Panc1 (cell line): ENCODE measurements at regions not wholly inside any gene's neighbourhood (a gene's known extent, or its start where the extent isn't known, plus 50 kb on each side); places are given as distances from the start of the nearest gene placed in this dataset.

Experiments
- ATAC-seq: fragments of 200-7000 bp; cut with Tn5 transposase; 2 replicates; pipeline ENCODE4 v1.9.1; 2020; ENCODE audit warnings: mild to moderate bottlenecking, moderate library complexity
- BruUV-seq: library from RNA; stranded (reverse); fragments of 400-500 nt; replicated peaks from 2 replicates; lab custom pipeline; 2021; lab: Mats Ljungman, UMichigan
- CTCF ChIA-PET: fragments of 300-600 bp; sonication (Branson Sonifier 250); formaldehyde crosslinking; loops from one replicate; lab custom pipeline; 2022; ENCODE audit warnings: antibody characterized with exemption; lab: Charles Lee
- POLR2A ChIA-PET: fragments of 300-600 bp; sonication (Branson Sonifier 250); formaldehyde crosslinking; loops from one replicate; lab custom pipeline; 2022; ENCODE audit warnings: antibody characterized with exemption; lab: Charles Lee
- DNase-seq: peaks from one replicate; pipeline ENCODE4 v3.0.0-alpha.2; 2010; ENCODE audit warnings: low read depth, low spot score
- H3K27ac ChIP-seq: 2 replicates; pipeline ENCODE4 v1.5.1; 2011; ENCODE audit warnings: mild to moderate bottlenecking, low read length, inconsistent platforms
- H3K27me3 ChIP-seq: fragments of 200-500 bp; sonication (Bioruptor generic); 2 replicates; pipeline ENCODE4 v1.6.0; 2014; ENCODE audit warnings: low read length, inconsistent platforms; ENCODE audit not compliant: control insufficient read depth, insufficient read depth
- H3K36me3 ChIP-seq: fragments of 200-500 bp; sonication (Bioruptor generic); 2 replicates; pipeline ENCODE4 v1.5.1; 2014; ENCODE audit warnings: inconsistent platforms, mild to moderate bottlenecking, low read length, moderate library complexity; ENCODE audit not compliant: control insufficient read depth, insufficient read depth
- H3K4me1 ChIP-seq: 2 replicates; pipeline ENCODE4 v1.5.1; 2011; ENCODE audit warnings: inconsistent platforms, mild to moderate bottlenecking, low read length, moderate library complexity; ENCODE audit not compliant: control insufficient read depth, insufficient read depth
- H3K4me3 ChIP-seq, 2 experiments: 2 replicates each; pipeline ENCODE4 v1.5.1; 2011 to 2012; ENCODE audit warnings: low read depth in 2 of 2, low read length in 2 of 2, mild to moderate bottlenecking in 2 of 2, inconsistent platforms in 1 of 2, moderate library complexity in 1 of 2
- H3K9me3 ChIP-seq: fragments of 200-500 bp; sonication (Bioruptor generic); 2 replicates; pipeline ENCODE4 v1.5.1; 2014; ENCODE audit warnings: low read depth, mild to moderate bottlenecking, inconsistent platforms, low read length, moderate library complexity; ENCODE audit not compliant: control insufficient read depth, insufficient read depth
- CTCF ChIP-seq: fragments of 450-650 bp; IDR thresholded peaks from 2 replicates; pipeline ENCODE4 v1.5.1; 2017; ENCODE audit warnings: mild to moderate bottlenecking
- POLR2AphosphoS5 ChIP-seq: IDR thresholded peaks from 2 replicates; pipeline ENCODE4 v1.6.1; 2012; ENCODE audit warnings: mild to moderate bottlenecking, low read depth, low read length, moderate library complexity
- REST ChIP-seq, 2 experiments: IDR thresholded peaks; 2 replicates each; pipeline ENCODE4 v1.6.1; 2011 to 2012; ENCODE audit warnings: low read depth in 2 of 2, control low read depth in 1 of 2, low read length in 1 of 2, mild to moderate bottlenecking in 1 of 2, moderate library complexity in 1 of 2; ENCODE audit not compliant: insufficient read depth in 1 of 2
- SIN3A ChIP-seq: IDR thresholded peaks from 2 replicates; pipeline ENCODE4 v1.6.1; 2012; ENCODE audit warnings: low read depth, mild to moderate bottlenecking, low read length, moderate library complexity, borderline replicate concordance; ENCODE audit not compliant: insufficient read depth
- TCF7L2 ChIP-seq: IDR thresholded peaks from 2 replicates; pipeline ENCODE4 v1.6.1; 2011; ENCODE audit warnings: mild to moderate bottlenecking, low read depth, low read length, inconsistent platforms
- in situ Hi-C: cut with HindIII; loops from 2 replicates; pipeline ENCODE4 v1.10.0; 2016; ENCODE audit warnings: low sequenced_read_pairs, low pct_unique_long_range_greater_than_20kb
- intact Hi-C: fragments of 100-400 bp; cut with micrococcal nuclease; formaldehyde crosslinking; loops from one replicate; pipeline ENCODE4 v1.10.0; 2022; ENCODE audit not compliant: unreplicated experiment

GRCh38 chr5:159650803-159651202 is 265.5 kb upstream of the ADRA1B start:
- no peak for ATAC-seq
- ChIA-PET POLR2A (no interaction called here), CTCF (no interaction called here)
- in situ Hi-C loops, result no loop called here
- Histone ChIP-seq H3K4me3 (no peak overlapping the region), H3K27me3 (no peaks in the 10 kb centered on the region), H3K9me3 (no peaks in the 10 kb centered on the region), H3K4me1 (no peaks in the 10 kb centered on the region), H3K36me3 (no peaks in the 10 kb centered on the region), H3K27ac (no peak overlapping the region)
- intact Hi-C loops, result no loop called here
- no TSS peak for BruUV-seq
- DNase-seq, result no peak
- TF ChIP-seq CTCF (no peak), SIN3A (no peak), POLR2AphosphoS5 (no peak), REST (IDR thresholded peaks at IDR 0.05; ENCODE audit: insufficient read depth in 1 of 2, low read depth in 2 of 2, low read length in 1 of 2) (no peak), TCF7L2 (no peak)

GRCh38 chr5:159655757-159656409 is 260.4 kb upstream of the ADRA1B start:
- intact Hi-C loops (no loop called here), in situ Hi-C loops (no loop called here)
- Histone ChIP-seq H3K4me3 (no peak overlapping the region), H3K4me1 (no peaks in the 10 kb centered on the region), H3K27ac (no peak overlapping the region), H3K36me3 (no peaks in the 10 kb centered on the region), H3K9me3 (no peaks in the 10 kb centered on the region), H3K27me3 (no peaks in the 10 kb centered on the region)
- TF ChIP-seq SIN3A (no peak), POLR2AphosphoS5 (no peak), TCF7L2 (no peak), REST (IDR thresholded peaks at IDR 0.05; ENCODE audit: insufficient read depth in 1 of 2, low read depth in 2 of 2, low read length in 1 of 2) (no peak), CTCF (no peak)
- DNase-seq, result no peak
- CTCF ChIA-PET, result no interaction called here
- no peak for ATAC-seq
- POLR2A ChIA-PET, result no interaction called here
- no TSS peak for BruUV-seq
